ENCODE measurements at regions not wholly inside any gene's neighbourhood (a gene's known extent, or its start where the extent isn't known, plus 50 kb on each side); places are given as distances from the start of the nearest gene placed in this dataset.

DNA sequence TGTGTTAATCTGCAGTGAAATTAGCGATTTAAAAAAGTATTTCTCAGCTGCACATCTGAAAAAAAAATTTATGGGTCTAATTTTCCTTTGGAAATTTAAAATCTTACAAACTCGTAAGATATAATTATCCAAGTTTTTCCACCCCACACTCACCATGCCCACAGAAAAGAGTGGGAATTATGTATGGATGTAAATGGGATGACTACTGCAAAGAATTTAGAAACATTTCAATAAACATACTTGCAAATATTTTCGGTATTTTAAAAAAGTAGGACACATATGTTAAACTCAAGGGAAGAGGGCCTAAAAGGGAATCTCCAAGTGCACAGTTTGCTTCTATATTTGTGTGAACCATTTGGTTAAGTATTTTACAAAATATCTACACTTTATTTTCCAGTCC, 1039.9 kb upstream of the POU3F3 start:
- DNase-seq: no peak

DNA sequence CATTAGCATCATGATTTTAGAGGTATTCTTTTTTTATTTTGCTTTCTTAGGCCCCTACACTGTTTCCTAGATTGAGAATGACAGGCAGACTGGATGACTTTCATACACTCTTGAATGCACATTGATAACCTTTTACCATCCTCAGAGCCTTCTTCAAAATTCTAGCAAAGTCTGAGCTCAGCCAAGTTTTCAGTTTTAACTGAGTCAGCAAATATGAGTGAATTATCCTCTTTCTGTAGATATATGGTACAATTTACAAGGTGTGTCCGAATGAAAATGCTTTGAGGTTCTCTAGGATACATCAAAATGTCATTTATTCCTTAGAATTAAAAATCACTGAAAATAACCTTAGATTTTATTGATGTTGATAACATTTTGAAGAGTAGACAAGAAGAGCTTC, 1038.2 kb upstream of the POU3F3 start:
- no peak for DNase-seq

DNA sequence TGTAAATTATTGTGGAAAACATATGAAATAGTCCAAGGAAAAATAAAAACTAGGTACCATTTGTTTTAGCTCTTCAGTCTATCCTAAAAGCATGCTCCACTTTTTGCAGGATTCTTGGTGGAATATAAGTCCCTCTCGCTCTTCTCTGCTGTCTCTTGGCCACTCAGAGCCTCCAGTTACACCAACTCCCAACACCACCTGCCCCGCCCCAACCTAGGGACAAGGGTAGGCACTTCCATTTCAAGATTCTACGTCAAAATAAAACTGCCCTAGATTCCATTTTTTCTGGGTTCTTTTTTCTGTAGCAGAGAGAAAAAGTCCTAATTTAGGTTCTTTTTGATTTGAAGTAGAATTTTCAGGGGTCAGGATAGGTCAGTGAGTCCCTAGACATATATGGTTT, 1036.2 kb upstream of the POU3F3 start:
- DNase-seq: no peak

DNA sequence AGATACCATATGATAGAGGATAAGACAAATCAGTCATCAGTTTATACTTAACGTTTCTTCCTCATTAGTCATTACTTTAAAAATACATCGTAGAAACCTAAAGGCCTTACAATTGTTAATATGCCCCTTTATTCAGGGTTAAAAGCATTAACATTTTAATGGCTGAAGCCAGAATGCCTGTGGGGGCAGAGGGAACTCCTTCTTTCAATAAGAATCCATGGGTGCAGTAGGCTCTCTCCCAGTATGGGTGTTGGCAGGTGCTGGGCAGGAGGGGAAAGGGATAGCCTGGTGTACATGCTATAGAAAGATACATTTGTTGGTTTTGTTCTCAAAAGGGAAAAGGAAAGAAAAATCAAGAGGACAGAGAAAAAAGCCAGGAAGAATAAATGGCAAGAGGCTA, 1035.7 kb upstream of the POU3F3 start:
- no peak for DNase-seq

DNA sequence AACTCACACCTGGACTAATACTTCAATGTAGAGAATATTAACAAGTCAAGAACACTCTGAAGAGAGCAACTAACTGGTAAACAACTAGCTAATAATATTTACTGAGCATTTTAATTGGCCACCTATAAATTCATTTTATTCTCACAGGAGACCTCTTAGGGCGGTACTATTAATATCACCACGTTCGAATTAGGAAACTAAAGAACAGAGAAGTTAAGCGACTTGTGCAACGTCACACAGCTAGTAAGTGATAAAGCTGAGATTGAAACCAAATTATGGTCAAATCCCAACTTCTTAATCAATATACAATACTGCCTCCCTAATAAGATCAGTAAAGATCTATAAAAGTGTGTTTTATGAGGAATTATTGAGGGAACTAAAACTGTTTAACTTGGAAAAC, 1034.3 kb upstream of the POU3F3 start:
- no peak for DNase-seq

DNA sequence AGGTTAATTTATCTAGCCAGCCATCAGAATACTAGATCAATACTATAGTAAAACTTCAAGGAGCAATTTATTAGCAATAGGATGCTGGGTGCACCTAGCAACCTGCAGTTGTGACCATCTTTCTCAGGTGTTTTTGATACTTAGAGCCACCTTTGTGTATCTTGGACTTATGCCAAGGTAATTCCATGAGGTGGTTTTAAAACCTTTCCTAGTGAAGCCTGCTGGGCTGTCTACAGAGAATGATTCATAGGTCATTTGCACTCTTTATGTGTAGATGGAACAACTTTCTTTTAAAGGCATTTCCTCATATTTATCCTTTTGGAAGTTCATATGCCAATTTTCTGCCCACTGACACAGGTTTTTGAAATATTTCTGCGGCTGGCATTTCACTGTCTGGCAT, 1030.1 kb upstream of the POU3F3 start:
- no peak for DNase-seq

DNA sequence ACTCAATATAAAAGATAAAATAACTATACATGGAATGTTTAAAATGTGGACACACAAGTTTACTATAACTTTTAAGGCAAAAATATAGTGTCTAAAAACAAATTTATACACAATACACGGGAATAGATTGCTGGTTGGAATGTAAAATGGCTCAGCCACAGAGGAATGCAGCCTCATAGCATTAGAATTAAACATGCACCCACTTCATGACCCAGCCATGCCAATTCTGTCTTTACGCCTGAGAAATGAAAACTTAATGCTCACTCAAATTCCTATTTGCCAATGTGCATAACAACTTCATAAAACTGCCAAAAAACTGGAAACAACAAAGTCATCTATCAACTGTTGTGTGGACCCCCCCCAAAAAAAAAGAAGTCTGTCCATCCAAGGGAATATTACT, 1006.6 kb upstream of the POU3F3 start:
- DNase-seq: no peak

DNA sequence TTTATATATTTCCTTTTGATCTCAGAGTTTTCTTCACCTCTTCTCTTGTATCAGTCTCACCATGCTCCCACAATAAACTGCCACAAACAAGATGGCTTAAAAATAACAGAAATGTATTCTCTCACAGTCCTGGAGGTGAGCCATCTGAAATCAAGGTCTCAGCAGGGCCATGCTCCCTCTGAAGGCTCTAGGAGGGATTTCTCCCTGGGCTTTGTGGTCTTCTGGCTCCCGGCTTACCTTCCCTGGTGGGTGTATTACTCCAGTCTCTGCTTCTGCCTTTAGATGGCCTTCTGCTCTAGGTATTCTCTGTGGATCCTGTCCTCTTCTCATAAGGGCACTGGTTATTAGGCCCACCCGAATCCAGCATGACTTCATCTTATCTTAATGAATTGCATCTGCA, 994.7 kb upstream of the POU3F3 start:
- DNase-seq: no peak

DNA sequence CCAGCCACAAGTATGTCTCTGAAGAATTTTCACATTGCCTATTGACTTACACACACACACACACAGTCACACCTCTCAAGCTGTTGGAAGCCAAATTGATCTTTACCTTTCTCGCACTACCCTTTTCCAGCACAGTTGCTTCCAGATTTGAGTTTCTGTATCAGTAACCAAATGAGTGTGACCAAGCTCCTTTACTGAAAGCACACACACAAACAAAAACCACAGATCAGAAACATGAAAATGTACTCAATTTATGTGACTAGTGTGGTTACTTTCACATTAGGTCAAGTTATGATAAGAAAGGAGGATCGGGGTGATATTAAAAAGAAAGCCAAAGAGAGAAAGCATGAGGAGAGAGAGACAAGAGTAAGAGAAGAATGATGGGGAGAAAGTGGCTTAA, 993.9 kb upstream of the POU3F3 start:
- no peak for DNase-seq

DNA sequence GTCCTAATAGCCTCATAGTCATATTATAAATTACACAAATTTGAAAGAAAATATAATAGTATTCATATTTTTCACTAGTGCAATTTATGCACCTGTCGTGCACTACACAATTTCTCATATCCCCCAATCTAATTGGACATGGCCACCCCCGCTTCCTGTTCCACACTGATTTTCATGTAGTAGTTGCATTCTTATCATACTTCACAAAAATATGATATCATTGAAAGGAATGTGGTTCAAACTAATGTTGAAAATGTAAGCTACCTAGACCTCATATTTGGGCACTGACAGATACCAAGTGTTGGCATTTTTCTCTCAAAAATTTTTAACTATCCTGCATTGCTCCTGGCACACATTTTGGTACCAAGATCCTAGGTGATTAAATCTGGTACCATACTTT, 985.5 kb upstream of the POU3F3 start:
- no peak for DNase-seq

DNA sequence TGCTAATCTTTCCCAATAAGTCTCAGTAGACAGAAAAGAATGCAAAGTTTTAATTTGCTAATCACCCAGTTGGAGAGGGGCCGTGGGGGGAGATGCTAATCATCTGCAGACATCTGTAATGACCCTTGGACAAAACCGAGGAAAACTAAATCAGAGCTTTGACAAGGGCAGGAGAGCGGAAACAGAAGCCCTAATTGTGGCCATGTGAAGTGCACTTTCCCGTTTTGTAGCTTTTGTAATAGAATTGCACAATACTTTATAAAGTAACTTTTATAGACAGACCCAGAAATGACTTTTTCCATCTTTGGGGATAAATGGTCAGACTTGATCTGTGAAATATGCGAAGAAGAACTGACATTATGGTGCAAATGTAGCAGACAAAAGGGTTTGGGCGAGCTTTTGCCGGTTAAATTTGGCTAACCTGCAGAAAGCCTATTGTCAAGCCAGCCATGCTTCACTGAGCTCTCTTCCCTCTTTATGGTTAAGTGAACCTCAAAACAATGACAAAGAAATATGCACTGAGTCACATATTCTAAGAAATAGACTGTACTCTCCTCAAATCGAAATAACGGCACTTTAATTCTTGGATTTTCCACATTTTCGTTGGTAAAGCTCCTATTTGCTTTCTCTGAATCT, 980.1 kb upstream of the POU3F3 start:
- DNase-seq: no peak

DNA sequence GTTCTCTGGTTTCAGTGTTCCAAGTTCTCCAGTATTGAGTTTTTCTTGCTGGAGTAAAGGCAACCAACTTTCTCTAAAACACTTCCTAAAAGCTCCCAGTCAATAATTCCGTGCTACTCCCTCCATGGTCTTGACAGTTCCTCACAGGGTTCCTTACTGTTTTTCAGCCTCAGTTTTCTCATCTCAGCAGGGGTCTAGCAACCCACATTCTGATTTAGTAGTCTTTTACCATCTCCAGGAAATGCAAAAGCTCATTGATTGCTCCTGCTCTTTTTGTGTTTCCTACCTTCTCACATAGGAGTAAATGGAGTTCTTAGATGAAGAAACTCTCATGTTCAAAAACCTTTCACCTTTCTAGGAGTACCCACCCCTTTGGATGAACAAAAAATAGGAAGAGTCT, 978.8 kb upstream of the POU3F3 start:
- DNase-seq: no peak

DNA sequence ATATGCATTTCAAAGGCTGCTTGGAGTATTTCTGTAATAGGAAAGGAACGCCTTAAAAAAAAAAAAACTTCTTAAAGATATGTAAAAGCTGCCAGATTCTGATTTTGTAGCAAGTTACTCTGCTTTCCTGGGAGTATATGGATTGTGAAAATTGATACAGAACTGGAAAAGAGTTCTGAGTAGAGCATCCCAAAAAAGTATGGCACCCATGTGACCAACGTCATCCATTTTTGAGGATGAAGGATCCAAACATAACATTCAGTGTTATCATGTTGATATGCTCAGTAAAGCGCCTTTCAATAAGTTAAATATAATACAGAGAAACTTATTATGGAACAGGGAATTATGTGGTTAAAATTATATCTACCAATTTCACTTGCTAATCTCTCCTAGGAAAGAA, 978.4 kb upstream of the POU3F3 start:
- no peak for DNase-seq

DNA sequence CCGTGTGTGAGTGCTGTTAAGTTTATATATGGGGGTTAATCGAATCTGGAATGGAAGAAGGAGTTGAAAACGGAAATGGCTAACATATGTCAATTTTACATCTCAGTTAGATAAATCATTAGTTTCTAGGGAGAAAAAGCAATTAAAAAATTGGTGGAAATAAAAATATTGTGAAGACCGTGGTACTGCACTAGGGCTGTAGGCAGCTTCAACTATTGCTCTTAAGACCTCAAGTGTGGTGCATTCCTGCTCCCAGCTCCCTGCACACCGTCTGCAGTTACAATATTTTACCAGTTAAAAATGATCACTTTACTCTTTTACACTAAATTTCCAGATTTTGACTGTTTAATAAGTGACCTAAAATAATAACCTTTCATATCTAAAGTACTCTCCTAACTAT, 977.3 kb upstream of the POU3F3 start:
- DNase-seq: no peak

DNA sequence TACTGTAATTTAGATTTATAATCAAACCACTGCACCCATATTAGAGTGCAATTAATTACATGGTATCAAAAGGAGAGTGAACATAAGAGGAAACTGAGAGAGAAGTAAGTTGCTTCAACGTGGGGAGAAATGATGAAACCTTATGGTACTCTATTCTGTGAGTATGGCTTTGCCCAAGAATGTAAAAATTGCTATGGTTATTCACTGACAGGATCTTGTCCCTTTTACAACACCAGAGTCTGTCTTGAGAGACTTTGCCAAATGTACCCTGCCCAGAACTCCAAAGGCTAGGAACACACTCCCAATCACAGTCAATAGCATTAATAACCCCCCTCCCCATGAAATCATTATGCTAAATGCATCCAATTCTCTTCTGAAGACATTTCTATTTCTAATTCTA, 974.8 kb upstream of the POU3F3 start:
- no peak for DNase-seq

DNA sequence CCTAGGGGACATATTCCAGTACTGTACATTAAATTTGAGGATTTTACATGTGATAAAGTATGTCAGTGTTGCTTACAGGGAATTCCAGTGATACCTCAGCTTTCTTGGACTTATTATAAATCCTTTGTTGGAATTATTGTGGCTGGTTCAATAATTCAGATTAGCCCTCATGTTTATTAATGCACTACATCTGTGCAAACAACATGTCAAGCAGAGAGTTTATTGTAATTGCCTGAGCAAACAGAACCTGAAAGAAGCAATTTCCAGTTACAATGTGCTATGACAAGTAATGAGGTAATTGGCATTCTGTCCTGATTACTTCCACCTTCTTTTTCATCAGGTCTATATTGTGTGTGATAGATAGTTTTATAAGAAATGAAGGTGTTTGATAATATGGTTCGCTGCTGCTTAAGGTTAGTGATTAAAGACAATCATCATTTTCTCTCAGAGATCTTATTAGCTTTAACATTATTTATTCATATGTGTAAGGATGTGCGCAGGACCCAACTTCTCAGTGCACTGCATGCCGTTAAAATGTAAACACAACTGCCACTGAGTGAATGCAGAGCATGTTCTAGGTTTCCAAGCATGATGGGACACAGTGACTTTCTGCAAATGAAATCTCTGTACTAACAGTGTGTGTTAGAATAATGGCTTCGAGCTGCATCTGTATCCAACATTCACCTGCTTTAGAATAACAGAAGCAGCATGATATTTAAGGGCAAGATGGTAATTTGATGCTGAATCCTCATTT, 973.7 kb upstream of the POU3F3 start:
- no peak for DNase-seq

DNA sequence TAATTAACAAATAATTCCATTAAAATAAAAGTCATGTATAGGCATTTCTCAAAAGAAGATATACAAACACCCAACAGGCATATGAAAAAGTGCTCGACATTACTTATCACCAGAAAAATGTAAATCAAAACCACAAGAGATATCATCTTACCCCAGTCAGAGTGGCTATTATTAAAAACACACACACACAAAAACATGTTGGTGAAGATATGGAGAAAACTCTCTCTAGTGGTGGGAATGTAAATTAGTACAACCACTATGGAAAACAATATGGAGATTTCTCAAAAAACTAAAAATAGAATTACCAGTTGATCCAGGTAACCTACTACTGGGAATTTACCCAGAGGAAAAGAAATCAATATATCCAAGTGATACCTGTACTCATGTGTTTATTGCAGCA, 966.3 kb upstream of the POU3F3 start:
- DNase-seq: no peak

DNA sequence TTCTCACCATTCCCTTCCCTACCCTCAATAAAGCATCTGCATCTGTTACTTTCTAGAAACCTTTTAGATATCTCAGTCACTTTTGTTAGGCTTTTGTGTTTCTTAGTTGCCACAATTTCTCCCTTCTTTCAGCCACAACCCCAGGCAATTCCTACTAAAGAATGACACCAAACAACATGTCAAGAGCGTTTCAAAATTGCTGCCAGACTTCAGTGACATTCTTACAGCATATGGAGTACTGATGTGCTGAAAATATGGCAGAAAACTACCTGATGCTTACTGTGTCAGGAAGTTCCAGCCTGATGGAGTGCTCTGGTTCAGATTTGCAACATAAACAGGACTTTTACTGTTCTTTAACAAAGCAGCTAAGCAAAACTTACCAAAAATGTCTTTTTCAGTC, 957.7 kb upstream of the POU3F3 start:
- no peak for DNase-seq

DNA sequence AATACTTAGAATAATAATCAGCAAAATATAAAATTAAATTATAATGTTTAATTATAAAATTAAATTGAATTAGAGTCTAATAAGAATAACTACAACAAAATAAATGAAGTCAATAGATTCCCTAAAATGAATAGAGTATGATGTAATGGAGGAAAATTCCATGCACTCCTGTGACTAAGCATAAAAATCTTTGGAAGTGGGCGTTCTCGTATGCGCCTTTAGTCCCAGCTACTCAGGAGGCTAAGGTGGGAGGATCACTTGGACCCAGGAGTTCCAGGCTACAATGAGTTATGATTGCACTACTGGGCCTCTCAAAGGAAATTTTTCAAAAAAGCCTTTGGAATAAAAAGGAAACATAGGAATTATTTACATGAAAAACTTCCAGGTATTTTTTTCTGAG, 955.4 kb upstream of the POU3F3 start:
- DNase-seq: no peak

DNA sequence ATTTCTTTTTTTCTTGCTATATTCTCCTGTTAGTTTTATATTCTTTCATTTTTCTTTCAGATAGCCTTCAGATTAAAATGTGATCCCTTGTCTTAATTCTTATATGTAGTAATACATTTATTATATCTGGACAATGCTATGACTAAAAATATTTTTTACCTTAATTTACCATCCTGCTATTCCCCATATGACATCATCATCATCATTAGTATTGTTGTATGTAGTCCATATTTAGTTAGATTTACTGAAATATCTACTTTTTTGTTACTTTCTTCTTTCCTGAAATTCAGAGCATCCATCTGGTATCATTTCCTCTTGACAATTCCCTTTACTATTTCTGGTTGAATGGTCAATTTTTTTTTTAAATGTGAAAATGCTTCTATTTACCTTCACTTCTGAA, 951.6 kb upstream of the POU3F3 start:
- no peak for DNase-seq

DNA sequence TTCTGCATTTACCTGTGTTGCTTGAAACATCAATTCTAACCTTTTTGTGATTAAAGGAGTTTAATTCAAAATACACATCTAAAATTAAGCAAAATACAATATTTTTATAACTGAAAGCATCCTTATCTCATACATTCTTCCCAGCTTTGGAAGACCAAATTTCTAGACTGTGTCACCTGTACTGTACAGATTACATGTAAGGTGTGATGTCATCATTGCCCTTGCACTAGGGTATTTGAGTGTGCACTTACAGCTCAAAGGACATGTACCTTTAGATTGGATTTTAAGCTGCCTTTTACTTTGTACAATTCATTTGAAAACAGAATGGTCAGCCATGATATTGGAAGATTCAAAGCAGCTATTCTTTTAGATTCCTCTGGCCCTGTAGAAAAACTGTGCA, 932.8 kb upstream of the POU3F3 start:
- no peak for DNase-seq

DNA sequence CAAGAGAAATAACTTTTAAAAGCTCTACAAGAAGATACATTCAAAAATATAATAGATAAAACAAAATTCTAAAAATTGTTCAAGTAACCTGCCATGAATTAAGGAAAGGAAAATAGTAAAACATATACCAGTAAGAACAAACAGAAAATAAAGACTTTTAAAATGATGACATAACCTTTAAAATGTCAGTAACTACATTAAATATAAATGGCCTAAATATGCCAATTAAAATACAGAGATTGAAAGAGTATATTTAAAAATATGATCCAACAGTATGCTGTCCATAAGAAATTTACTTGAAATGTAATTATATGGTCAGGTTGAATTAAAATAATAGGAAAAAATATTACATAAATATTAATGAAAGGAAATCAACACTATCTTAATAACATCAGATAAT, 911.7 kb upstream of the POU3F3 start:
- DNase-seq: no peak

DNA sequence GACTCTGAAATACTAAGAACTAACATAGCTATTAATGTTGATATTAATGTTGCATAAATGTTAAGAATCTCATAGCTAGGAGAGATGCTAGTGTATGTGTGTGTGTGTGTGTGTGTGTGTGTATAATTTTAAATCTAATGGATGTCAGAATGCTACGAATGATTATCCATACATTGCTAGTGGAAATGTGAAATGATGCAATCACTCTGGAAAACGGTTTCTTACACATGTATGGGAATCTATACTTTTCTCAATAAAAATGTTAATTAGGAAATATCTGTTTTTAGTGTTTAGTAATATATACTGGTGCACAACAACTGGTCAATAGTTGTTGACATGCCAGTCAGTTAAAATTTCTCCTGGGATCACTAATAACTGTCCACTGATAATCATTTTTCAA, 908.8 kb upstream of the POU3F3 start:
- DNase-seq: no peak

DNA sequence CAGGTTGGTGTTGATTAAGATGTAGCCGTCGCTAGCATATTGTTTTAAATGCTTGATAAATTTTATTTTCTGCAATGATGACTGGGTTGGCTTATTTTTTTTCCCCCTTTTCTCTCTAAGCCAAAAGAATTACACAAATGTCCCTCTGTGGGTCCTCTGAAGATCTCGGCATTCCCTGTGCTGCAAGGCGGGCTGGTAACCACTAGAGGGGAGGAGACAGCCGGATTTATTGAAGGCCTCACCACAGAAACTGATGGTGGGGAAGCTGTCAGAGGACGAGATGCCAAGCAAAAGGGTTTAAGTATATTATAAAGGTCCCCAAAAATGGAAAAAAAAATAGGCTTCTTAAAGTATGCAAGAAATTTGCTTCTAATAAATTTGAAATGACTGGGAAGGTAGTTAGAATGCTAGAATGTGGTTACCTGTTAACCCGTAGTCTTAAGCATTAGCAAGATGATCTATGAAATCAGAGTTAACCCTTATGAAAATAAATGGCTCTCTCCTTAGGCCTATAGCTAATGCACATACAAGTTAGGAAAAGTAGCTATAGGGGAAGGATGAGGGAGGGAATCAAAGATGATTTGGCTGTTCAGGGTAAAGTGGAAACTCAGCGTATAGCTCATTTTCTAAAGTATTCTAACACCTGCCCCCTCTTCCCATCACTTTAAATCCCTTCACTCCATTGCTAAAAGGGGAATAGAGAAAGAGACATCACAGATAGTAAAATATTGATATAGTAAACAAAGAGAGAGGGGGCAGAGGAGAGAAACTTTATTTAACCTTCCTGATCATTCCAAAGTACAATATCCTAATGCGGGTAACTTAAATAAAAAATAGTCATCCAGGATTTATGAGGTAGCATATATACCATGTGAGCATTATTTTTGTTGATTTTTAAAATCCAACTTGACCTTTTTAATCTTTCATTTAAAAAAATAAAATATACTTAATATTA, 894.5 kb upstream of the POU3F3 start:
- no peak for DNase-seq
